ENCODE measurements at regions not wholly inside any gene's neighbourhood (a gene's known extent, or its start where the extent isn't known, plus 50 kb on each side); places are given as distances from the start of the nearest gene placed in this dataset.
A peak's percentile ranks its signal among the peaks of the same experiment; 100 is the strongest.

- TF ChIP-seq EP300 (IDR thresholded peaks at IDR 0.05): no peak
- no peak for TF ChIP-seq POLR2AphosphoS5 (IDR thresholded peaks at IDR 0.05)
- H3K4me3 ChIP-seq: no peak overlapping the region
- intact Hi-C loops (cut with DNase I): no loop called here
- no peak for DNase-seq (ENCODE audit: extremely low spot score)
- no peaks in the 10 kb centered on the region for H3K27me3 ChIP-seq
- H3K27ac ChIP-seq (replicated peaks in 1 of 4): no peak overlapping the region
- no peaks in the 10 kb centered on the region for H3K9me3 ChIP-seq
- H3K4me1 ChIP-seq: peaks cover 0 to 21% (median 13%) of the 10 kb centered on the region in 4 donors
- no peaks in the 10 kb centered on the region for H3K36me3 ChIP-seq
- 74% methylated on average over 3 of the region's 3 CpGs for WGBS
Observed at GRCh38 chr12:69057742-69058141, 124.8 kb upstream of the CPM start.

- H3K27me3 ChIP-seq: no peaks in the 10 kb centered on the region
- intact Hi-C loops (cut with DNase I): no loop called here
- H3K36me3 ChIP-seq: no peaks in the 10 kb centered on the region
- no peaks in the 10 kb centered on the region for H3K9me3 ChIP-seq
- no peak overlapping the region for H3K27ac ChIP-seq (replicated peaks in 1 of 4)
- TF ChIP-seq POLR2A (IDR thresholded peaks at IDR 0.05; ENCODE audit: low read depth) (no peak), POLR2AphosphoS5 (IDR thresholded peaks at IDR 0.05) (no peak), EP300 (IDR thresholded peaks at IDR 0.05) (no peak)
- TF ChIP-seq, protein P1, sequence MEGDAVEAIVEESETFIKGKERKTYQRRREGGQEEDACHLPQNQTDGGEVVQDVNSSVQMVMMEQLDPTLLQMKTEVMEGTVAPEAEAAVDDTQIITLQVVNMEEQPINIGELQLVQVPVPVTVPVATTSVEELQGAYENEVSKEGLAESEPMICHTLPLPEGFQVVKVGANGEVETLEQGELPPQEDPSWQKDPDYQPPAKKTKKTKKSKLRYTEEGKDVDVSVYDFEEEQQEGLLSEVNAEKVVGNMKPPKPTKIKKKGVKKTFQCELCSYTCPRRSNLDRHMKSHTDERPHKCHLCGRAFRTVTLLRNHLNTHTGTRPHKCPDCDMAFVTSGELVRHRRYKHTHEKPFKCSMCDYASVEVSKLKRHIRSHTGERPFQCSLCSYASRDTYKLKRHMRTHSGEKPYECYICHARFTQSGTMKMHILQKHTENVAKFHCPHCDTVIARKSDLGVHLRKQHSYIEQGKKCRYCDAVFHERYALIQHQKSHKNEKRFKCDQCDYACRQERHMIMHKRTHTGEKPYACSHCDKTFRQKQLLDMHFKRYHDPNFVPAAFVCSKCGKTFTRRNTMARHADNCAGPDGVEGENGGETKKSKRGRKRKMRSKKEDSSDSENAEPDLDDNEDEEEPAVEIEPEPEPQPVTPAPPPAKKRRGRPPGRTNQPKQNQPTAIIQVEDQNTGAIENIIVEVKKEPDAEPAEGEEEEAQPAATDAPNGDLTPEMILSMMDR (IDR thresholded peaks at IDR 0.05): no peak
- DNase-seq (ENCODE audit: extremely low spot score): no peak
- peaks cover 0 to 12% (median 7%) of the 10 kb centered on the region in 4 donors for H3K4me1 ChIP-seq
- WGBS: 91% methylated on average over 8 of the region's 8 CpGs
- no peak overlapping the region for H3K4me3 ChIP-seq
Observed at GRCh38 chr12:69059465-69060457, 126.8 kb upstream of the CPM start.

- Histone ChIP-seq H3K9me3 (no peaks in the 10 kb centered on the region), H3K4me3 (no peak overlapping the region), H3K27me3 (no peaks in the 10 kb centered on the region), H3K36me3 (no peaks in the 10 kb centered on the region), H3K4me1 (peaks cover 0 to 12% (median 7%) of the 10 kb centered on the region in 4 donors), H3K27ac (replicated peaks in 1 of 4) (no peak overlapping the region)
- TF ChIP-seq EP300 (IDR thresholded peaks at IDR 0.05) (no peak), POLR2A (IDR thresholded peaks at IDR 0.05; ENCODE audit: low read depth) (no peak), POLR2AphosphoS5 (IDR thresholded peaks at IDR 0.05) (no peak)
- TF ChIP-seq, protein P1 (IDR thresholded peaks at IDR 0.05): no peak
- intact Hi-C loops (cut with DNase I): no loop called here
- WGBS: 61% methylated on average over 1 of the region's 1 CpG
- DNase-seq (ENCODE audit: extremely low spot score): no peak
Observed at GRCh38 chr12:69061574-69061973, 128.6 kb upstream of the CPM start.

DNA sequence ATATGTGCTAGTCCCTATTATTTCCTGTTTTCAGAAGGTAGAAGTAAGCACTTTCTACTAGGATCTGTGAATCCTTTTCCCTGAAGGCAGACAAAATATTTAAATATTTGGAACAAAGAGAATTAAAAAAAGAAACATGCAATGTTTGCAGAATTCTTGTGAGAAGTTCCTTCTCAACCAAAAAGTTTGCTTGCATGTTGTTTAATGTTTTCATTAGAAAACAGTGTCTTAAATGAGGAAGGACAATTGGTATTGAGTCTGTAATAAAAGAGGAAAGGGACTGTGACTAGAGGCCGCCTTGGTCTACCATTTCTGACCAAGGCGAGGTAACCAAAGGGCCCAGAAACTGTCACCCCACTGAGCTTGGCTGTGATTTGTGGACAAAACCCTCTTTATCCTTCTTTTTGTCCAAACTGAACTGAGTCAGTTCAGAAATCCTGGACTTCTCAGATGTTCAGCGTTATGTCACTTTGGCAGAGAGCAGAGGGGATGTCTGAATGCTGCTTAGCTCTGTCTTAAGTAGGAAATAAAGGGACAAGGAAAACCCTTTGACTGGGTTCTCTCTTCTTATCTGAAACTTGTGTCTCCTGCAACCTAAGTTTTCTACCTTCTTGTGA, 129.8 kb upstream of the CPM start:
- TF ChIP-seq POLR2A (IDR thresholded peaks at IDR 0.05; ENCODE audit: low read depth): no peak
- TF ChIP-seq, protein P1 (IDR thresholded peaks at IDR 0.05): no peak
- TF ChIP-seq EP300 (IDR thresholded peaks at IDR 0.05): no peak
- TF ChIP-seq POLR2AphosphoS5 (IDR thresholded peaks at IDR 0.05): no peak

More for the DNA sequence above, 129.8 kb upstream of the CPM start:
- H3K4me3 ChIP-seq: no peak overlapping the region
- intact Hi-C loops (cut with DNase I): no loop called here
- H3K27ac ChIP-seq (replicated peaks in 1 of 4): peak overlapping the region in 3 of 4 donors; percentile 21 to 30 (median 26)
- peaks cover 0 to 8% (median 4%) of the 10 kb centered on the region in 4 donors for H3K4me1 ChIP-seq
- no peaks in the 10 kb centered on the region for H3K36me3 ChIP-seq
- no peak for DNase-seq (ENCODE audit: extremely low spot score)
- WGBS: 60% methylated on average over 3 of the region's 3 CpGs
- no peaks in the 10 kb centered on the region for H3K27me3 ChIP-seq
- H3K9me3 ChIP-seq: no peaks in the 10 kb centered on the region

Data from esophagus muscularis mucosa (tissue), 4 donors.